GM12878 (cell line): ENCODE measurements at regions not wholly inside any gene's neighbourhood (a gene's known extent, or its start where the extent isn't known, plus 50 kb on each side); places are given as distances from the start of the nearest gene placed in this dataset.

ENCODE experiments used
- POLR2A ChIP-seq: IDR thresholded peaks from 2 replicates; pipeline ENCODE4 v1.6.1; 2011; ENCODE audit warnings: low read depth, mild to moderate bottlenecking, low read length
- POLR2AphosphoS5 ChIP-seq: IDR thresholded peaks from 2 replicates; pipeline ENCODE4 v1.6.1; 2011; ENCODE audit warnings: mild to moderate bottlenecking, low read length, inconsistent platforms
- RB1 ChIP-seq: fragments of 450-650 bp; formaldehyde crosslinking; IDR thresholded peaks from 2 replicates; pipeline ENCODE4 v1.6.1; 2017; ENCODE audit warnings: mild to moderate bottlenecking, borderline replicate concordance
- SMC3 ChIP-seq: IDR thresholded peaks from 2 replicates; pipeline ENCODE4 v1.6.1; 2011; ENCODE audit warnings: low read length, improper control_type of control experiment, borderline replicate concordance
- SP1 ChIP-seq: IDR thresholded peaks from one replicate; pipeline ENCODE4 v1.6.1; 2011; ENCODE audit warnings: low read depth, low read length
- TF ChIP-seq, protein P1 (sequence below), 3 experiments: IDR thresholded peaks in 2 of 3; conservative IDR thresholded peaks in 1 of 3; 2 replicates each; pipeline ENCODE4 v1.5.1; 2011; ENCODE audit warnings: low read depth in 3 of 3, low read length in 3 of 3, mild to moderate bottlenecking in 3 of 3, control low read depth in 2 of 3, moderate library complexity in 2 of 3, inconsistent platforms in 1 of 3, mixed read lengths in 1 of 3; ENCODE audit not compliant: control insufficient read depth in 2 of 3, insufficient read depth in 1 of 3; ENCODE audit errors: extremely low read depth in 1 of 3
- TF ChIP-seq, protein P2 (sequence below): IDR thresholded peaks from 2 replicates; pipeline ENCODE4 v1.6.1; 2012; ENCODE audit warnings: low read length, inconsistent platforms

DNA sequence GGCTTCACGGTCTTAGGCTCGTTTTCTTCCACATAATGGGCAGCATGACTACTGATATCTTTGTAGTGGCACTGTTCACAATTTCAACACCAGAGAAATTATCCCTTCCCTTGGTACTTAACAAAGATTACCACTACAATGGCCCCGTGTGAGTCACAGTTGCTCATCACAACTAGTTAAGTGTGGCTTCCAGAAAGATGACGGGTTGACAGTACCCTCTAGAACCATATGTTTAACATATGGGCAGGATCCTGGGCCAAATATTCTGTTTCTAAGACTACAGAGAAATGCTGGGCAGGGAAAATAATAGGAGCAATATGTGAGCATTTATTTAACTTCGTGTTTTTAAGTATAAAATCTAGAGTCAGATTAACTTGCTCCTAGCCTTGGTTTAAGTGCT, 780.1 kb upstream of the LINC00305 start:
- TF ChIP-seq, protein P1, sequence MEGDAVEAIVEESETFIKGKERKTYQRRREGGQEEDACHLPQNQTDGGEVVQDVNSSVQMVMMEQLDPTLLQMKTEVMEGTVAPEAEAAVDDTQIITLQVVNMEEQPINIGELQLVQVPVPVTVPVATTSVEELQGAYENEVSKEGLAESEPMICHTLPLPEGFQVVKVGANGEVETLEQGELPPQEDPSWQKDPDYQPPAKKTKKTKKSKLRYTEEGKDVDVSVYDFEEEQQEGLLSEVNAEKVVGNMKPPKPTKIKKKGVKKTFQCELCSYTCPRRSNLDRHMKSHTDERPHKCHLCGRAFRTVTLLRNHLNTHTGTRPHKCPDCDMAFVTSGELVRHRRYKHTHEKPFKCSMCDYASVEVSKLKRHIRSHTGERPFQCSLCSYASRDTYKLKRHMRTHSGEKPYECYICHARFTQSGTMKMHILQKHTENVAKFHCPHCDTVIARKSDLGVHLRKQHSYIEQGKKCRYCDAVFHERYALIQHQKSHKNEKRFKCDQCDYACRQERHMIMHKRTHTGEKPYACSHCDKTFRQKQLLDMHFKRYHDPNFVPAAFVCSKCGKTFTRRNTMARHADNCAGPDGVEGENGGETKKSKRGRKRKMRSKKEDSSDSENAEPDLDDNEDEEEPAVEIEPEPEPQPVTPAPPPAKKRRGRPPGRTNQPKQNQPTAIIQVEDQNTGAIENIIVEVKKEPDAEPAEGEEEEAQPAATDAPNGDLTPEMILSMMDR (IDR thresholded peaks at IDR 0.05 in 2 of 3, conservative IDR thresholded peaks at IDR 0.05 in 1 of 3; ENCODE audit: control insufficient read depth in 2 of 3, extremely low read depth in 1 of 3, insufficient read depth in 1 of 3, low read depth in 3 of 3, low read length in 3 of 3): no peak
- TF ChIP-seq SMC3 (no peak), POLR2AphosphoS5 (no peak), POLR2A (no peak), SP1 (no peak), RB1 (no peak)
- TF ChIP-seq, protein P2, sequence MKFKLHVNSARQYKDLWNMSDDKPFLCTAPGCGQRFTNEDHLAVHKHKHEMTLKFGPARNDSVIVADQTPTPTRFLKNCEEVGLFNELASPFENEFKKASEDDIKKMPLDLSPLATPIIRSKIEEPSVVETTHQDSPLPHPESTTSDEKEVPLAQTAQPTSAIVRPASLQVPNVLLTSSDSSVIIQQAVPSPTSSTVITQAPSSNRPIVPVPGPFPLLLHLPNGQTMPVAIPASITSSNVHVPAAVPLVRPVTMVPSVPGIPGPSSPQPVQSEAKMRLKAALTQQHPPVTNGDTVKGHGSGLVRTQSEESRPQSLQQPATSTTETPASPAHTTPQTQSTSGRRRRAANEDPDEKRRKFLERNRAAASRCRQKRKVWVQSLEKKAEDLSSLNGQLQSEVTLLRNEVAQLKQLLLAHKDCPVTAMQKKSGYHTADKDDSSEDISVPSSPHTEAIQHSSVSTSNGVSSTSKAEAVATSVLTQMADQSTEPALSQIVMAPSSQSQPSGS: no peak
